ENCODE measurements at regions not wholly inside any gene's neighbourhood (a gene's known extent, or its start where the extent isn't known, plus 50 kb on each side); places are given as distances from the start of the nearest gene placed in this dataset.

- TF ChIP-seq, protein P1, sequence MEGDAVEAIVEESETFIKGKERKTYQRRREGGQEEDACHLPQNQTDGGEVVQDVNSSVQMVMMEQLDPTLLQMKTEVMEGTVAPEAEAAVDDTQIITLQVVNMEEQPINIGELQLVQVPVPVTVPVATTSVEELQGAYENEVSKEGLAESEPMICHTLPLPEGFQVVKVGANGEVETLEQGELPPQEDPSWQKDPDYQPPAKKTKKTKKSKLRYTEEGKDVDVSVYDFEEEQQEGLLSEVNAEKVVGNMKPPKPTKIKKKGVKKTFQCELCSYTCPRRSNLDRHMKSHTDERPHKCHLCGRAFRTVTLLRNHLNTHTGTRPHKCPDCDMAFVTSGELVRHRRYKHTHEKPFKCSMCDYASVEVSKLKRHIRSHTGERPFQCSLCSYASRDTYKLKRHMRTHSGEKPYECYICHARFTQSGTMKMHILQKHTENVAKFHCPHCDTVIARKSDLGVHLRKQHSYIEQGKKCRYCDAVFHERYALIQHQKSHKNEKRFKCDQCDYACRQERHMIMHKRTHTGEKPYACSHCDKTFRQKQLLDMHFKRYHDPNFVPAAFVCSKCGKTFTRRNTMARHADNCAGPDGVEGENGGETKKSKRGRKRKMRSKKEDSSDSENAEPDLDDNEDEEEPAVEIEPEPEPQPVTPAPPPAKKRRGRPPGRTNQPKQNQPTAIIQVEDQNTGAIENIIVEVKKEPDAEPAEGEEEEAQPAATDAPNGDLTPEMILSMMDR (conservative IDR thresholded peaks at IDR 0.05): no peak
- no peak overlapping the region for H3K14ac ChIP-seq (ENCODE audit: insufficient read depth, low read length)
- no peaks in the 10 kb centered on the region for H3K23me2 ChIP-seq (ENCODE audit: insufficient read length, low read depth, low read length, poor library complexity, severe bottlenecking)
- no peak overlapping the region for H2AFZ ChIP-seq (ENCODE audit: low read length)
- Mint-ChIP-seq H3K9me3 (no peaks in the 10 kb centered on the region; a peak in 1 of 5 replicates), H3K4me3 (no peak overlapping the region), H3K27ac (no peak overlapping the region), H3K36me3 (ENCODE audit: insufficient read depth in 1 of 3, low read depth in 3 of 3) (no peaks in the 10 kb centered on the region), H3K27me3 (ENCODE audit: low read depth) (peaks cover 21% of the 10 kb centered on the region), H3K4me1 (peaks cover 5 to 6% of the 10 kb centered on the region in 2 experiments)
- no peak overlapping the region for H3K4ac ChIP-seq (ENCODE audit: low read depth, low read length)
- no peak overlapping the region for H3K9ac ChIP-seq (ENCODE audit: extremely low read depth, insufficient read length, low read length)
- H2BK12ac ChIP-seq (ENCODE audit: insufficient read length, low read depth, low read length): no peak overlapping the region
- no peak overlapping the region for H4K8ac ChIP-seq (replicated peaks; ENCODE audit: insufficient read length, low read depth, low read length)
- DNase-seq: no peak
- H3K23ac ChIP-seq (ENCODE audit: insufficient read length, low read depth, low read length): no peak overlapping the region
- no peaks in the 10 kb centered on the region for H3K79me1 ChIP-seq (ENCODE audit: insufficient read depth, low read depth, low read length, poor library complexity, severe bottlenecking)
- H3T11ph ChIP-seq (ENCODE audit: low read length): no peak overlapping the region
- H3K18ac ChIP-seq (ENCODE audit: insufficient read length, low read depth, low read length): no peak overlapping the region
- H2BK5ac ChIP-seq (ENCODE audit: insufficient read length, low read length): no peak overlapping the region
- no peak overlapping the region for H4K91ac ChIP-seq (ENCODE audit: insufficient read length, low read depth, low read length)
- no peak overlapping the region for H4K5ac ChIP-seq (ENCODE audit: insufficient read length, low read depth, low read length)
- no peaks in the 10 kb centered on the region for H3K79me2 ChIP-seq (ENCODE audit: insufficient read depth, low read length)
- H3K9me3 ChIP-seq (ENCODE audit: control insufficient read depth, low read depth, low read length): no peaks in the 10 kb centered on the region
- H2BK15ac ChIP-seq (ENCODE audit: low read depth, low read length): no peak overlapping the region
- no peak overlapping the region for H2BK120ac ChIP-seq (ENCODE audit: low read depth, low read length, poor library complexity, severe bottlenecking)
- H3K27me3 ChIP-seq (ENCODE audit: insufficient read depth, low read length): no peaks in the 10 kb centered on the region
- WGBS (ENCODE audit: extremely low coverage, insufficient read length, low lambda C conversion rate): no CpG with 5 or more reads among the region's 5 CpGs
- H4K20me1 ChIP-seq (ENCODE audit: control insufficient read depth, insufficient read depth, insufficient read length): no peaks in the 10 kb centered on the region
- H3K4me1 ChIP-seq (ENCODE audit: insufficient read depth, low read length): peaks cover 3% of the 10 kb centered on the region; the same call in 1 of the 2 replicates
- no peak overlapping the region for H3K4me2 ChIP-seq (ENCODE audit: insufficient read depth, insufficient read length, low read length)
- H3K27ac ChIP-seq (ENCODE audit: insufficient read length, low read depth, low read length): no peak overlapping the region
- no peak overlapping the region for H3K56ac ChIP-seq (ENCODE audit: insufficient read length, low read depth, low read length)
- no peak overlapping the region for H2BK20ac ChIP-seq (ENCODE audit: low read depth, low read length, poor library complexity, severe bottlenecking)
- no peak overlapping the region for H2AK5ac ChIP-seq (ENCODE audit: insufficient read length, low read length)
These were observed 122.5 kb downstream of the SEC23IP start for GRCh38 chr10:120015064-120015463.

All from H9 (cell line).